Activated naive CD8-positive, alpha-beta T cell treated with anti-CD3 and anti-CD28 coated beads for 36 hours (primary cell): ENCODE measurements at regions not wholly inside any gene's neighbourhood (a gene's known extent, or its start where the extent isn't known, plus 50 kb on each side); places are given as distances from the start of the nearest gene placed in this dataset.

Experiments
- DNase-seq: peaks from one replicate; pipeline ENCODE4 v3.0.0; 2021
- H3K27ac Mint-ChIP-seq: one replicate; pipeline ENCODE4 v1.8.0; 2022; ENCODE audit warnings: mild to moderate bottlenecking, moderate library complexity, mixed read lengths
- H3K27me3 Mint-ChIP-seq: one replicate; pipeline ENCODE4 v1.8.0; 2022; ENCODE audit warnings: mild to moderate bottlenecking, mixed read lengths
- H3K36me3 Mint-ChIP-seq: one replicate; pipeline ENCODE4 v1.8.0; 2021; ENCODE audit warnings: mild to moderate bottlenecking, mixed read lengths
- H3K4me1 Mint-ChIP-seq: one replicate; pipeline ENCODE4 v1.8.0; 2021; ENCODE audit warnings: mixed read lengths
- H3K4me3 Mint-ChIP-seq: one replicate; pipeline ENCODE4 v1.8.0; 2022; ENCODE audit warnings: mild to moderate bottlenecking, moderate library complexity, mixed read lengths
- H3K9me3 Mint-ChIP-seq: one replicate; pipeline ENCODE4 v1.8.0; 2022; ENCODE audit warnings: mixed read lengths

- H3K36me3 Mint-ChIP-seq = no peaks in the 10 kb centered on the region
- H3K9me3 Mint-ChIP-seq = no peaks in the 10 kb centered on the region
- H3K27ac Mint-ChIP-seq = no peak overlapping the region
- no peak overlapping the region for H3K4me3 Mint-ChIP-seq
- no peak for DNase-seq
- no peaks in the 10 kb centered on the region for H3K27me3 Mint-ChIP-seq
- H3K4me1 Mint-ChIP-seq = peaks cover 23% of the 10 kb centered on the region
Measured at GRCh38 chr1:239810061-239810481, 281.6 kb upstream of the FMN2 start.

- no peaks in the 10 kb centered on the region for H3K9me3 Mint-ChIP-seq
- H3K4me3 Mint-ChIP-seq = no peak overlapping the region
- H3K27me3 Mint-ChIP-seq = no peaks in the 10 kb centered on the region
- no peaks in the 10 kb centered on the region for H3K36me3 Mint-ChIP-seq
- H3K27ac Mint-ChIP-seq = no peak overlapping the region
- no peak for DNase-seq
- peaks cover 18% of the 10 kb centered on the region for H3K4me1 Mint-ChIP-seq
Measured at GRCh38 chr1:239811211-239811885, 280.3 kb upstream of the FMN2 start.

GRCh38 chr1:239812580-239812979 is 279.1 kb upstream of the FMN2 start:
- H3K27ac Mint-ChIP-seq = no peak overlapping the region
- no peak for DNase-seq
- no peaks in the 10 kb centered on the region for H3K27me3 Mint-ChIP-seq
- H3K4me1 Mint-ChIP-seq = peaks cover 18% of the 10 kb centered on the region
- no peaks in the 10 kb centered on the region for H3K9me3 Mint-ChIP-seq
- H3K4me3 Mint-ChIP-seq = no peak overlapping the region
- no peaks in the 10 kb centered on the region for H3K36me3 Mint-ChIP-seq

GRCh38 chr1:239814306-239814881 is 277.3 kb upstream of the FMN2 start:
- DNase-seq = peak; percentile 6
- no peaks in the 10 kb centered on the region for H3K36me3 Mint-ChIP-seq
- no peak overlapping the region for H3K4me3 Mint-ChIP-seq
- no peaks in the 10 kb centered on the region for H3K27me3 Mint-ChIP-seq
- no peak overlapping the region for H3K27ac Mint-ChIP-seq
- peaks cover 18% of the 10 kb centered on the region for H3K4me1 Mint-ChIP-seq
- no peaks in the 10 kb centered on the region for H3K9me3 Mint-ChIP-seq

GRCh38 chr1:239815074-239815473 is 276.6 kb upstream of the FMN2 start:
- Mint-ChIP-seq H3K4me3 (no peak overlapping the region), H3K4me1 (peaks cover 16% of the 10 kb centered on the region), H3K27ac (no peak overlapping the region), H3K36me3 (no peaks in the 10 kb centered on the region), H3K9me3 (no peaks in the 10 kb centered on the region), H3K27me3 (no peaks in the 10 kb centered on the region)
- no peak for DNase-seq

- no peaks in the 10 kb centered on the region for H3K9me3 Mint-ChIP-seq
- H3K4me3 Mint-ChIP-seq = no peak overlapping the region
- H3K4me1 Mint-ChIP-seq = peaks cover 11% of the 10 kb centered on the region
- H3K27ac Mint-ChIP-seq = no peak overlapping the region
- no peaks in the 10 kb centered on the region for H3K36me3 Mint-ChIP-seq
- DNase-seq = no peak
- H3K27me3 Mint-ChIP-seq = no peaks in the 10 kb centered on the region
Measured at GRCh38 chr1:239816081-239816782, 275.5 kb upstream of the FMN2 start.

- no peaks in the 10 kb centered on the region for H3K36me3 Mint-ChIP-seq
- no peak overlapping the region for H3K27ac Mint-ChIP-seq
Measured at GRCh38 chr1:239817276-239817675, 274.4 kb upstream of the FMN2 start.

GRCh38 chr1:239817801-239818200 is 273.9 kb upstream of the FMN2 start:
- Mint-ChIP-seq H3K9me3 (no peaks in the 10 kb centered on the region), H3K4me3 (no peak overlapping the region), H3K27me3 (no peaks in the 10 kb centered on the region), H3K4me1 (peaks cover 6% of the 10 kb centered on the region), H3K27ac (no peak overlapping the region), H3K36me3 (no peaks in the 10 kb centered on the region)
- no peak for DNase-seq

More at GRCh38 chr1:239817276-239817675, 274.4 kb upstream of the FMN2 start:
- peaks cover 6% of the 10 kb centered on the region for H3K4me1 Mint-ChIP-seq
- H3K9me3 Mint-ChIP-seq = no peaks in the 10 kb centered on the region
- no peak overlapping the region for H3K4me3 Mint-ChIP-seq
- no peaks in the 10 kb centered on the region for H3K27me3 Mint-ChIP-seq
- no peak for DNase-seq

- no peaks in the 10 kb centered on the region for H3K36me3 Mint-ChIP-seq
- H3K27me3 Mint-ChIP-seq = no peaks in the 10 kb centered on the region
- no peak overlapping the region for H3K4me3 Mint-ChIP-seq
- peaks cover 4% of the 10 kb centered on the region for H3K4me1 Mint-ChIP-seq
- no peak for DNase-seq
- no peaks in the 10 kb centered on the region for H3K9me3 Mint-ChIP-seq
- H3K27ac Mint-ChIP-seq = no peak overlapping the region
Measured at GRCh38 chr1:239819096-239819495, 272.6 kb upstream of the FMN2 start.

- no peaks in the 10 kb centered on the region for H3K27me3 Mint-ChIP-seq
- H3K4me1 Mint-ChIP-seq = no peaks in the 10 kb centered on the region
- DNase-seq = no peak
- H3K9me3 Mint-ChIP-seq = no peaks in the 10 kb centered on the region
- H3K4me3 Mint-ChIP-seq = no peak overlapping the region
- no peaks in the 10 kb centered on the region for H3K36me3 Mint-ChIP-seq
- H3K27ac Mint-ChIP-seq = no peak overlapping the region
Measured at GRCh38 chr1:239819756-239820250, 271.9 kb upstream of the FMN2 start.

GRCh38 chr1:239823852-239824251 is 267.8 kb upstream of the FMN2 start:
- Mint-ChIP-seq H3K27me3 (no peaks in the 10 kb centered on the region), H3K4me3 (no peak overlapping the region), H3K27ac (no peak overlapping the region), H3K9me3 (no peaks in the 10 kb centered on the region), H3K4me1 (no peaks in the 10 kb centered on the region), H3K36me3 (no peaks in the 10 kb centered on the region)
- DNase-seq = no peak

GRCh38 chr1:239826211-239826610 is 265.5 kb upstream of the FMN2 start:
- Mint-ChIP-seq H3K27me3 (no peaks in the 10 kb centered on the region), H3K4me1 (no peaks in the 10 kb centered on the region), H3K4me3 (no peak overlapping the region), H3K27ac (no peak overlapping the region), H3K9me3 (no peaks in the 10 kb centered on the region), H3K36me3 (no peaks in the 10 kb centered on the region)
- no peak for DNase-seq

GRCh38 chr1:239826736-239827135 is 264.9 kb upstream of the FMN2 start:
- Mint-ChIP-seq H3K27me3 (no peaks in the 10 kb centered on the region), H3K4me3 (no peak overlapping the region), H3K4me1 (no peaks in the 10 kb centered on the region), H3K36me3 (no peaks in the 10 kb centered on the region), H3K27ac (no peak overlapping the region), H3K9me3 (no peaks in the 10 kb centered on the region)
- DNase-seq = no peak

GRCh38 chr1:239829535-239829934 is 262.1 kb upstream of the FMN2 start:
- Mint-ChIP-seq H3K4me1 (peaks cover 5% of the 10 kb centered on the region), H3K9me3 (no peaks in the 10 kb centered on the region), H3K4me3 (no peak overlapping the region), H3K27ac (no peak overlapping the region), H3K27me3 (no peaks in the 10 kb centered on the region), H3K36me3 (no peaks in the 10 kb centered on the region)
- no peak for DNase-seq

- Mint-ChIP-seq H3K36me3 (no peaks in the 10 kb centered on the region), H3K27ac (no peak overlapping the region), H3K4me1 (peaks cover 5% of the 10 kb centered on the region), H3K27me3 (no peaks in the 10 kb centered on the region), H3K9me3 (no peaks in the 10 kb centered on the region), H3K4me3 (no peak overlapping the region)
- DNase-seq = no peak
Measured at GRCh38 chr1:239831577-239832355, 259.9 kb upstream of the FMN2 start.
